ENCODE measurements at regions not wholly inside any gene's neighbourhood (a gene's known extent, or its start where the extent isn't known, plus 50 kb on each side); places are given as distances from the start of the nearest gene placed in this dataset.

- ATAC-seq = no peak
Measured at GRCh38 chr9:1202512-1203280, 152.5 kb downstream of the DMRT2 start.

DNA sequence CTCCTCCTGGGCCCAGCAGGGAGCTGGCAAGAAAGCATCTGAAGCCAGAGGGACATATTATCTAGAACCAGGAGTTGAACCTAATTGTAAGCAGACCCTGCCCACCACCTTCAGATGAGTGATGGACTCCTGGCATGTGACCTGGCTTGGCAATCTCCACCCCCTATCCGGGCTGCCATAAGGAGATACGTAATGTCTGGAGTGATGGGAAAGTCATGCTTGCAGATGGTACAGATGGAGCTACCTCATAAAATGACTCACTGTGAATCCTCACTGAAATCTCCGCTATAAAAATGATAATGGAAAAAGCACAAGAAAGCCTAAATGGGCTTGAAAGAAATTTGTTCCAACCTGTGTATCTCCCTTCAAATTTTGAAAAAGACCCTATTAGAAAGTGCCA, 157.5 kb downstream of the DMRT2 start:
- ATAC-seq = no peak

GRCh38 chr9:1208157-1208556, 158.0 kb downstream of the DMRT2 start:
- no peak for ATAC-seq

- ATAC-seq = no peak
Measured at GRCh38 chr9:1210954-1211353, 160.8 kb downstream of the DMRT2 start.

GRCh38 chr9:1216532-1216931, 166.4 kb downstream of the DMRT2 start:
- no peak for ATAC-seq

GRCh38 chr9:1217076-1217475, 166.9 kb downstream of the DMRT2 start:
- no peak for ATAC-seq

GRCh38 chr9:1219284-1219683, 169.1 kb downstream of the DMRT2 start:
- ATAC-seq = no peak

DNA sequence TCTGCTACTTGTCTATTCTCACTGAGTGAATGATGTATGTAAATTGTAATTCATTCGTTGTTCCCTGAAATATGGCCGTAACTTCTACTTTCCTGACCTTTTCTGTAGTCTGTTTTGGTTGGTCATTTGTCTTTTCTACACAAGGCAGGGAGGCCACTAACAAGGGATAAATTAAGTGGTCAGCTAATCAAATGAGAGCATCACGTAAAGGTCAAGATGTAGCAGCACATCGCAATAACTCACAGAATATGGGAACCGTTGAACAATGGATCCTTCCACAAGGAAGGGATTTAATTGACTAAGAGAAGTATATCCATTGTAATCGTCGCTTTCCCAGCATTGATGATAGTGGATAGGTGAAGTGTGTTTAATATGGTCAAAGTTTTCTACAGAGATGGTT, 171.1 kb downstream of the DMRT2 start:
- no peak for ATAC-seq

DNA sequence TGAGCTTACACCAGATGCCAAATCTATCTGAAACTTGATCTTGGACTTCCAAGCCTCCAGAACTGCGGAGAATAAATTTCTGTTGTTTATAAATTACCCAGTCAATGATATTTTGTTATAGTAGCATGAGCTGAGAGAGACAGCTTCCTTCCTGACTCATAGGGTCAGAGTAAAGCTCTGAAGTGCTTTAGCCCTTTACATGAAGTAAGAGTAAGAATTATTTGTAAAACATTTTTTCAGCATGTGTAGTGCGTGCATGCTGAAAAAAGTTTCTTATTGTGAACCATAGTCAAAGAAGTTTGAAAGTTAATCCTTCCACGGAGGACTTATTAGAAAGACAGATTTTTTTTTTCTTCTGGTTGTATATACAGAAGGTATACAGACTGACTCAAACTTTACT, 172.4 kb downstream of the DMRT2 start:
- no peak for ATAC-seq

GRCh38 chr9:1231998-1232919, 182.1 kb downstream of the DMRT2 start:
- ATAC-seq = no peak

GRCh38 chr9:1233568-1233967, 183.4 kb downstream of the DMRT2 start:
- no peak for ATAC-seq

GRCh38 chr9:1235650-1236049, 185.5 kb downstream of the DMRT2 start:
- ATAC-seq = no peak

GRCh38 chr9:1236061-1236460, 185.9 kb downstream of the DMRT2 start:
- no peak for ATAC-seq

DNA sequence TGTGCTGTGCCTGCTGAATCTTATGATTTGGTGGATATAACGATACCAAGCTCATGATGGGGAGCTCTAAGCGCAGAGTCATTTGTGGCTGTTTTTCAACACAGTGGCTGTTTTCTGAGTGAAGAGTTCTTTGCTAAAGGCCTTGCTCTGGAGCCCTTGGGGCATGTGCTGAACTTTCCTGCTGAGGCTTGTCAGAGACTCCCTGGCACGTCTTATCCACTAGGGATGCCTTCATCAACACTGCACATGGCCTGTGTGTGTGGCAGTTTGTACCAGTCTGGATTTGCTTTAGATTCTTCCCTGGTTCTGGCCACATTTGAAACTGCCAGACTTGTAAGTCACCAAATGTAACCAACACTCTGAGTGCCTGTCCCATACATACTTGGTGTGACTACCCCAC, 188.2 kb downstream of the DMRT2 start:
- no peak for ATAC-seq

- no peak for ATAC-seq
Measured at GRCh38 chr9:1248743-1249142, 198.6 kb downstream of the DMRT2 start.

DNA sequence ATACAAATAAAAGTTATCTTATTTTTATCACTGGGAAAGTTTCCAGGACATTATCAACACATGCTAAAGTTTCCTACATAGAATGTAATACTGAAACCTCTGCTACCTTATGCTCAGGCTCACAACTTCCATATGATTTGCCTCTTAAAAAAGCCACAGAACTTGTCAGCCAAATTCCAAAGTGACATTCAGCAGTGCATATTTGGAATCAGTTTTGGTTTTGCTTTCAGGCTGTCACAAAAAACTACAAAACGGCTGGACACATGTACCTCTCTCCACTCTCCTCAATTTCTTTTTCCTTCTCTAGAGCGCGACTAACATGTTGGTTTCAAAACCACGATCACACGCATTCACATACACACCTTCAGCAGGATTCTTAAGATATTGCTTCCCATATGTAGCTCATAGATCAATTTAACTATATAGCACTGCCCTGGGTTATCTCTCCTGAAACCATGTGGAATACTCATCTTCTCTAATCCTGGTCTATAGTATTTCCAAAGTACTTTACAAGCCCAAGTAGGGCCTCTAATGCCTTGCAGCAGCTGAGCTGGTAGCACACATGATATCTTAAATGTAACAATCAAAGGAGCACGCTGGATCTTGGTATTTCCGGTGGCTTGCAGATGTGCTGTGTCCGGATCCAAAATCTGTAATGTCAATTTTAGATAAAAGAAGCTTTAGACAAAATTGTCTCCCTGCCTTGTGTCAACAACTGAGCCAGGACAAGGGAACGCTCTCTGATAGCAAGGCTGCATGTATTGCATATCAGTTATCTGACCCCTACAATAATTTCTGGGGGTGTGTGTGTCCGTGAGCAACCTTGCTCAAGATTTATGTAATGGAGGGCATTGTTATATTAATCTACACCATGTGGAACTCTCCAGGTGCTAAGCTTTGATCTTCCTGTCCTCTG, 203.2 kb downstream of the DMRT2 start:
- no peak for ATAC-seq

DNA sequence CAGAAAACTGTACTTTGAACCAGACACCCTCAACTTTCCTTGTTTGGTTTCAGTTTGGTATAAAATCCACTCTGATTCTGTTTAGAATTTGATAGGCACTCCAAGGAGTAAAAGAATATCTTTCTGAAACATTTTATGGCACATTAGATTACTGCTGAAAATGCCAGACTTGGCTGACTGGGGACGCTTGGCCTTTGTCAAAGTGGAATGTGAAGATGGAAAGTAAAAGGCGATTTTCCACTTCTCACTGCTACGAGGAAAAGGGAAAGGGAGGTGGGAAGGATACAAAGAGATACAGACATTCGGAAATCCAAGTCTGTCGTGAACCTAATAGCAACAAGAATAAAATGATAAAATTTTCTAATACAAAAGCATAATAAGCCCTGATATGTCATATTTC, 203.9 kb downstream of the DMRT2 start:
- no peak for ATAC-seq

- ATAC-seq = no peak
Measured at GRCh38 chr9:1256178-1256577, 206.0 kb downstream of the DMRT2 start.

DNA sequence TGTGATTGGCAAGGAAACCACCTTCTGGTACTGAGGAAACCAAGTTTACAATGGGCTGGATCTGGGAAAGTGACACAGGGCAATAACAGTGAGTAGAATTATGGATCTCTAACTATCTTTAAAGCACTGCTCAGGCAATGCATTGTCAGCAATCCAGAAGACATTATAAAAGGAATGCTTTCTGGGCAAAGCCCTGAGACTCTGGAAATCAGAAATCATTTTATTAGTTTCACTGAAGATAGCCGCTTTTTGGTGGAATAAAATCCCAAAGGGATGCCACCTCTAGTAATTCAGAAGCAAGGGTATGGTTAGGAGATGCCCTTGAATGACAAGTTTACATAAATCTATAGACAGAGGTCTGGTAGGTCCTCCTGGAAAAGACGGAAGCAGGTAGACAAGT, 211.1 kb downstream of the DMRT2 start:
- ATAC-seq = no peak

GRCh38 chr9:1261879-1262766, 212.0 kb downstream of the DMRT2 start:
- no peak for ATAC-seq

DNA sequence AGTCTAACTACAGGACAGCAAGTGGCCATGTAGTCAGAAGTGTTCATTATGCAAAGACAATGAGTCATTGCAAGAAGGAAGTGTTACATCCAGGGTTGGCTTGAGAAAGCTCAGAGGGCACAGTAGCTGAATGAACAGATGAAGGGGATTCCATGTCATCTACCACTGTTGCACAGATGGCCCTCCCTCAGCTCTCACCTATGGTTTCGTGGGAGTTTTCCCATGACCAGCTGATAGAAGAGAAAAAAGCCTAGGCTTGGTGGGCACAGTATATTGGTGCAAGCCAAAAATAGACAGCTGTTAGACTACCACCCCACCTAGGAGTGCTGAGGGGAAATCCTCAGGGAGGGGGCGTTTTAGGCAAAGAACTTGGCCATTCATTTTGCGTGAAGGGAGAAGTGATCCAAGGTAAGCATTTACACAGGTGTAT, 217.0 kb downstream of the DMRT2 start:
- ATAC-seq = no peak

GRCh38 chr9:1267581-1267980, 217.4 kb downstream of the DMRT2 start:
- ATAC-seq = no peak

Measured in activated CD4-positive, CD25-positive, alpha-beta regulatory T cell treated with anti-CD3 and anti-CD28 coated beads, Interleukin-2, amount 50 U/mL, for 24 hours (primary cell).